Tibial artery (tissue), 4 donors: ENCODE measurements at regions not wholly inside any gene's neighbourhood (a gene's known extent, or its start where the extent isn't known, plus 50 kb on each side); places are given as distances from the start of the nearest gene placed in this dataset.

Source experiments
- DNase-seq, 2 donors: peaks; one replicate each; pipeline ENCODE4 v3.0.0-alpha.2; 2019
- H3K27ac ChIP-seq, 2 donors: fragments of 200-600 bp; sonication (generic) in 1 of 2; 1 replicate in 1 of 2; 2 replicates in 1 of 2; pipeline ENCODE4 v1.5.1; 2018 to 2019; ENCODE audit warnings: mild to moderate bottlenecking in 1 of 2
- H3K27me3 ChIP-seq, 2 donors: fragments of 200-600 bp; sonication (generic) in 1 of 2; one replicate each; pipeline versions ENCODE4 v1.5.1 to v1.6.0; 2016 to 2019
- H3K36me3 ChIP-seq, 3 donors: fragments of 200-600 bp; sonication (generic) in 2 of 3; one replicate each; pipeline ENCODE4 v1.5.1; 2016 to 2019; ENCODE audit warnings: mild to moderate bottlenecking in 2 of 3
- H3K4me1 ChIP-seq, 4 donors: fragments of 200-600 bp; sonication (generic) in 2 of 4; 1 replicate in 3 of 4; 2 replicates in 1 of 4; pipeline ENCODE4 v1.5.1; 2016 to 2019
- H3K4me3 ChIP-seq, 2 donors: fragments of 200-600 bp; sonication (generic) in 1 of 2; 1 replicate in 1 of 2; 2 replicates in 1 of 2; pipeline ENCODE4 v1.5.1; 2018 to 2019; ENCODE audit warnings: mild to moderate bottlenecking in 2 of 2
- H3K9me3 ChIP-seq, 3 donors: fragments of 200-600 bp; sonication (generic) in 1 of 3; one replicate each; pipeline ENCODE4 v1.5.1; 2016 to 2019
- intact Hi-C: fragments of 100-400 bp; cut with DNase I; formaldehyde crosslinking; loops from one replicate; pipeline ENCODE4 v1.15.0; 2023; ENCODE audit warnings: low total_unique reads
- TF ChIP-seq, protein P1 (sequence below), 2 experiments: fragments of 200-600 bp in 1 of 2; fragments of 450-650 bp in 1 of 2; IDR thresholded peaks; one replicate each; pipeline ENCODE4 v1.5.1; 2017 to 2019; ENCODE audit warnings: antibody characterized with exemption in 2 of 2, mild to moderate bottlenecking in 1 of 2, moderate library complexity in 1 of 2

DNA sequence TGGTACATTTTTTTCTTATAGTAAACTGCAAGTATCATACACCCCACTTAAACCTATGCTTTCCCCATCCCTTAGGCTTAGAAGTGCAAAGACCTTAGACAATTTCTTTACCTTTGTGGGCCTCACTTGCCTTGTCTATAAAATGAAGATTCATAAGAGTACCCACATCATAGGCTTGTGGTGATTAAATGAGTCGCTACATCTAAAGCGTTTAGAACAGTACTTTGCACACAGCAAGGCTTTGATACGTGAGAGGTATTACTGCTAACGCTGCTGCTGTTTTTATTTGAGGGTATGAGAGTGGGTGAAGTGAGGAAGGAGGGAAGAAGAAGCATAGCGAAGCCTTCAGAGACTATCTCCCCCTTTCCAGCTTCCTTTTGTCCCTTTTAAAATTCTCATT, 87.8 kb upstream of the RPS6KA3 start:
- no peaks in the 10 kb centered on the region for H3K27me3 ChIP-seq
- H3K9me3 ChIP-seq: no peaks in the 10 kb centered on the region
- no peak overlapping the region for H3K27ac ChIP-seq
- no peaks in the 10 kb centered on the region for H3K36me3 ChIP-seq
- TF ChIP-seq, protein P1, sequence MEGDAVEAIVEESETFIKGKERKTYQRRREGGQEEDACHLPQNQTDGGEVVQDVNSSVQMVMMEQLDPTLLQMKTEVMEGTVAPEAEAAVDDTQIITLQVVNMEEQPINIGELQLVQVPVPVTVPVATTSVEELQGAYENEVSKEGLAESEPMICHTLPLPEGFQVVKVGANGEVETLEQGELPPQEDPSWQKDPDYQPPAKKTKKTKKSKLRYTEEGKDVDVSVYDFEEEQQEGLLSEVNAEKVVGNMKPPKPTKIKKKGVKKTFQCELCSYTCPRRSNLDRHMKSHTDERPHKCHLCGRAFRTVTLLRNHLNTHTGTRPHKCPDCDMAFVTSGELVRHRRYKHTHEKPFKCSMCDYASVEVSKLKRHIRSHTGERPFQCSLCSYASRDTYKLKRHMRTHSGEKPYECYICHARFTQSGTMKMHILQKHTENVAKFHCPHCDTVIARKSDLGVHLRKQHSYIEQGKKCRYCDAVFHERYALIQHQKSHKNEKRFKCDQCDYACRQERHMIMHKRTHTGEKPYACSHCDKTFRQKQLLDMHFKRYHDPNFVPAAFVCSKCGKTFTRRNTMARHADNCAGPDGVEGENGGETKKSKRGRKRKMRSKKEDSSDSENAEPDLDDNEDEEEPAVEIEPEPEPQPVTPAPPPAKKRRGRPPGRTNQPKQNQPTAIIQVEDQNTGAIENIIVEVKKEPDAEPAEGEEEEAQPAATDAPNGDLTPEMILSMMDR (IDR thresholded peaks at IDR 0.05): no peak
- H3K4me1 ChIP-seq: no peaks in the 10 kb centered on the region
- no peak overlapping the region for H3K4me3 ChIP-seq
- intact Hi-C loops: no loop called here
- no peak for DNase-seq

DNA sequence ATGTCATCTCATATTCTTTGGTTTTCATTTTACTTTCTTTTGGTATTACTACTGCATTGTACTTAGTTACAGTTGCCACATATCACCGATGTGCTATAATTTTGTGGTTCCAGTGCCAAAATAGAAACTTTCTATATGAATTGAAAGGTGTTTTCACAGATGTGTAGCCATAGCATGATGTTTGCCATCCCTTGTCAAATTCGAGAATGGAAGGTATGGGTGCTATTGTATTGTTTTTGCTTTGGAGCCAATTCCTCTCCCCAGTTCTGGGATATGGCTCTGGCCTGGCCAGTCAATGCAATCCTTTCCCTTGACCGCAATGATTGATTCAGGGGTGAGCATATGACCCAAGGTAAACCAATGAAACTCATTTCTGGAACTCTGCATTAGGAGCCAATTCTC, 86.2 kb upstream of the RPS6KA3 start:
- DNase-seq: no peak
- intact Hi-C loops: no loop called here
- Histone ChIP-seq H3K27me3 (no peaks in the 10 kb centered on the region), H3K36me3 (no peaks in the 10 kb centered on the region), H3K9me3 (no peaks in the 10 kb centered on the region), H3K27ac (no peak overlapping the region), H3K4me3 (no peak overlapping the region), H3K4me1 (no peaks in the 10 kb centered on the region)
- TF ChIP-seq, protein P1 (IDR thresholded peaks at IDR 0.05): no peak

DNA sequence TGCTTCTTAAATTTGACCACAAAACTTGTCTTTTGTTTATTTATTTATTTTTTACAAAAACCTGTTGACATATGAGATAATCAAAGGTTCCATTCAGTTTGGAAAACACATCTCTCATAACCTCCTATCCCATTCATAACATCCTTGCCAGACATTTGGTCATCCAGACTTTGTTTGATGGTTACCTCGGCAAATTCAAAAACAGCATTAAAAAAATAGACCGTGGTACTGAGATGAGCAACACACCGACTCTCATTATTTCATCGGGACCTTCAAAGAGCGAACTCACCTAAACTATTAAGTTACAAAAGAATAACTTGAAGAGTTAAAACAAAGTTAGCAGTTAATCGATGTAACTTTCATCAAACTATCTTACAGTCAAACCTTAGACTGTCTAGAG, 85.8 kb upstream of the RPS6KA3 start:
- Histone ChIP-seq H3K4me1 (no peaks in the 10 kb centered on the region), H3K27ac (no peak overlapping the region), H3K27me3 (no peaks in the 10 kb centered on the region), H3K9me3 (no peaks in the 10 kb centered on the region), H3K36me3 (no peaks in the 10 kb centered on the region), H3K4me3 (no peak overlapping the region)
- TF ChIP-seq, protein P1 (IDR thresholded peaks at IDR 0.05): no peak
- no peak for DNase-seq
- intact Hi-C loops: no loop called here

DNA sequence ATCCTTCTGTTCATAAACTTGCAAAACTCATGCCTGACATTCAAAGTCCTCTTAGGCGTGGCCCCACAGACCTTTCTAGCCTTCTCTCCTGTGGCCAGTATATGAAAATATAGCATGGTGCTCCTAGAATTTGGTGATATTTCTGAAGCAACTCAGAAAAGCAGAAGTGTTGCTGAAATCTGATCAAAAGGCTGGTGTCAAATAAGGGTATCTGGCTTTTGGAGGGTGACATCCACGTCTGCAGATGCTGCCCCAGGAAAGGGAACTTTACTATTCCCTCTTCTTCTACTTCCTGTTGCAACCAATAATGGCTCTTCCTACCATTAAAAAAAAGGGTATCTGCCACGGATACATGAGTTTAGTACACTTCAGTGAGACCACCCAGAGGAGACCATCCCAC, 83.9 kb upstream of the RPS6KA3 start:
- intact Hi-C loops: no loop called here
- no peak overlapping the region for H3K4me3 ChIP-seq
- H3K9me3 ChIP-seq: no peaks in the 10 kb centered on the region
- no peak overlapping the region for H3K27ac ChIP-seq
- H3K36me3 ChIP-seq: no peaks in the 10 kb centered on the region
- TF ChIP-seq, protein P1 (IDR thresholded peaks at IDR 0.05): no peak
- H3K4me1 ChIP-seq: no peaks in the 10 kb centered on the region
- no peak for DNase-seq
- H3K27me3 ChIP-seq: no peaks in the 10 kb centered on the region

DNA sequence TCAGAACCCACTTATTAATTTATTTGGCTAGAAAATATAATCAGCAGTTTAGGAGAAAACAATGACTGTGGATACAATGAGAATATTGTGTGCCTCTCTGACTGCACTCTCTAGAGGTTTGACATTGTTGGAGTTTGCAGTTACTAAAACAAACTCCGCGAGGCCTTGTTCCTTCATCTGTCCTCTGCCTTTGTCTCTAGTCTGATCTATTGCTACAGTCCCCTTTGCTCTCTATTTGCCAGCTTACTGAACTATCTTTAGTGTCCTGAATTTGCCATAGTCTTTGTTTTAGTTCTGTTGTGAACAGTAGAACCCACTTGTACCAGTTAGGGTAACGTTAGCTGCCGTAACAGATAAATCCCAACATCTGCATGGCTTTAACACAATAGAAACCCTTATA, 81.4 kb upstream of the RPS6KA3 start:
- H3K4me3 ChIP-seq: no peak overlapping the region
- intact Hi-C loops: no loop called here
- peaks cover 0 to 6% (median 0%) of the 10 kb centered on the region in 3 donors for H3K9me3 ChIP-seq
- no peaks in the 10 kb centered on the region for H3K4me1 ChIP-seq
- H3K27ac ChIP-seq: no peak overlapping the region
- DNase-seq: no peak
- no peaks in the 10 kb centered on the region for H3K27me3 ChIP-seq
- no peaks in the 10 kb centered on the region for H3K36me3 ChIP-seq
- TF ChIP-seq, protein P1 (IDR thresholded peaks at IDR 0.05): no peak

DNA sequence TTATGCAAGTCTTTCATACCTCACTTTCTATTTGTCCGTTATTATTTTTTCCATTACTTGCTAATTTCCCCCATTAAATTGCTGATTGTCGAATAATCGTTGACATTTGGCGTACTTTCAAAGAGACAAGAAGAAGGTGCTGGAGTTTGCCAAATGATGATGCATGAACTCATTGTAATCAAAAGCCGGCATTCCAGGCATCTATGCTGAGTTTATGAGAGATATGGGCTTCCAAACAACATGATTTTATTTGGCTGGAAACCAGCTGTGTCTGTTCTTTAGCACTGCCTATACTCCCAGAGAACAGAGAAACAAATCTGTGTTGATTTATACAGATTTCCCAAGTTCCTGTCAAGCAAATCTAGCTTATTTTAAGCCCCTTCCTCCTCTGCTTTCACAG, 80.8 kb upstream of the RPS6KA3 start:
- H3K27me3 ChIP-seq: no peaks in the 10 kb centered on the region
- no peaks in the 10 kb centered on the region for H3K4me1 ChIP-seq
- no peak overlapping the region for H3K4me3 ChIP-seq
- no peak overlapping the region for H3K27ac ChIP-seq
- TF ChIP-seq, protein P1 (IDR thresholded peaks at IDR 0.05): no peak
- H3K36me3 ChIP-seq: no peaks in the 10 kb centered on the region
- peaks cover 0 to 6% (median 0%) of the 10 kb centered on the region in 3 donors for H3K9me3 ChIP-seq
- DNase-seq: no peak
- intact Hi-C loops: no loop called here
